CD14-positive monocyte (primary cell): ENCODE measurements at regions not wholly inside any gene's neighbourhood (a gene's known extent, or its start where the extent isn't known, plus 50 kb on each side); places are given as distances from the start of the nearest gene placed in this dataset.

Experiments used
- DNase-seq, 3 donors: peaks; one replicate each; pipeline ENCODE4 v3.0.0-alpha.2; 2011 to 2022
- H2AFZ ChIP-seq: 2 replicates; pipeline ENCODE4 v1.6.0; 2012; ENCODE audit warnings: mild to moderate bottlenecking, low read depth, low read length, inconsistent platforms; ENCODE audit not compliant: insufficient read depth, poor library complexity, severe bottlenecking
- H3K27ac ChIP-seq, 2 donors: 1 replicate in 1 of 2; 2 replicates in 1 of 2; pipeline ENCODE4 v1.5.1; 2012 to 2013; ENCODE audit warnings: low read length in 2 of 2, control low read depth in 1 of 2, inconsistent platforms in 1 of 2, low read depth in 1 of 2, mild to moderate bottlenecking in 1 of 2
- H3K27me3 ChIP-seq, 2 donors: one replicate each; pipeline versions ENCODE4 v1.6.0 to v1.6.1; 2011 to 2013; ENCODE audit warnings: low read length in 2 of 2; ENCODE audit not compliant: control insufficient read depth in 2 of 2, insufficient read depth in 2 of 2
- H3K36me3 ChIP-seq, 2 donors: replicated peaks in 1 of 2; 1 replicate in 1 of 2; 2 replicates in 1 of 2; pipeline versions ENCODE4 v1.5.1 to v1.6.1; 2012 to 2013; ENCODE audit warnings: low read length in 2 of 2, control low read depth in 1 of 2, inconsistent platforms in 1 of 2, mild to moderate bottlenecking in 1 of 2; ENCODE audit not compliant: insufficient read depth in 2 of 2, control insufficient read depth in 1 of 2
- H3K4me1 ChIP-seq, 2 donors: 1 replicate in 1 of 2; 2 replicates in 1 of 2; pipeline versions ENCODE4 v1.5.1 to v1.6.1; 2012 to 2013; ENCODE audit warnings: low read length in 2 of 2, control low read depth in 1 of 2, inconsistent platforms in 1 of 2, mild to moderate bottlenecking in 1 of 2, moderate library complexity in 1 of 2; ENCODE audit not compliant: insufficient read depth in 2 of 2, control insufficient read depth in 1 of 2
- H3K4me2 ChIP-seq: replicated peaks from 2 replicates; pipeline ENCODE3; 2012; ENCODE audit warnings: low read length, moderate library complexity, mild to moderate bottlenecking; ENCODE audit not compliant: poor library complexity, severe bottlenecking; ENCODE audit errors: extremely low read depth
- H3K4me3 ChIP-seq, 3 experiments: fragments of 200-600 bp in 1 of 3; sonication (generic) in 1 of 3; replicated peaks in 1 of 3; 1 replicate in 2 of 3; 2 replicates in 1 of 3; pipeline ENCODE4 v1.5.1; 2011 to 2013; ENCODE audit warnings: low read length in 3 of 3, mild to moderate bottlenecking in 3 of 3, control low read depth in 2 of 3, low read depth in 2 of 3, inconsistent platforms in 1 of 3, moderate library complexity in 1 of 3
- H3K79me2 ChIP-seq: 2 replicates; pipeline ENCODE4 v1.6.0; 2012; ENCODE audit warnings: mild to moderate bottlenecking, control low read depth, inconsistent platforms, low read length, moderate library complexity; ENCODE audit not compliant: insufficient read depth
- H3K9ac ChIP-seq: 2 replicates; pipeline ENCODE4 v1.6.0; 2017; ENCODE audit warnings: low read length, mild to moderate bottlenecking; ENCODE audit not compliant: insufficient read depth, poor library complexity, severe bottlenecking
- H3K9me3 ChIP-seq, 2 donors: replicated peaks in 1 of 2; 1 replicate in 1 of 2; 2 replicates in 1 of 2; pipeline versions ENCODE4 v1.5.1 to v1.6.1; 2012 to 2013; ENCODE audit warnings: low read length in 2 of 2, control low read depth in 1 of 2; ENCODE audit not compliant: control insufficient read depth in 1 of 2, insufficient read depth in 1 of 2
- H4K20me1 ChIP-seq: 2 replicates; pipeline ENCODE4 v1.6.0; 2012; ENCODE audit warnings: mild to moderate bottlenecking, low read length, control low read depth, moderate library complexity; ENCODE audit not compliant: insufficient read depth
- H3K27ac Mint-ChIP-seq, 7 donors: one replicate each; pipeline ENCODE4 v1.8.0; 2020; ENCODE audit warnings: mild to moderate bottlenecking in 7 of 7, mixed read lengths in 7 of 7, moderate library complexity in 6 of 7, inconsistent platforms in 2 of 7
- H3K27me3 Mint-ChIP-seq, 3 donors: one replicate each; pipeline ENCODE4 v1.8.0; 2021 to 2022; ENCODE audit warnings: low read depth in 3 of 3, mild to moderate bottlenecking in 3 of 3, mixed read lengths in 3 of 3, moderate library complexity in 3 of 3, inconsistent platforms in 1 of 3
- H3K36me3 Mint-ChIP-seq, 2 donors: one replicate each; pipeline ENCODE4 v1.8.0; 2020; ENCODE audit warnings: mixed read lengths in 2 of 2, inconsistent platforms in 1 of 2, mild to moderate bottlenecking in 1 of 2
- H3K4me1 Mint-ChIP-seq: one replicate; pipeline ENCODE4 v1.8.0; 2020; ENCODE audit warnings: mild to moderate bottlenecking, mixed read lengths
- H3K4me3 Mint-ChIP-seq, 2 donors: one replicate each; pipeline ENCODE4 v1.8.0; 2020; ENCODE audit warnings: mild to moderate bottlenecking in 2 of 2, mixed read lengths in 2 of 2, moderate library complexity in 1 of 2
- H3K9me3 Mint-ChIP-seq, 7 donors: one replicate each; pipeline ENCODE4 v1.8.0; 2020 to 2022; ENCODE audit warnings: mixed read lengths in 7 of 7, mild to moderate bottlenecking in 6 of 7, moderate library complexity in 6 of 7, inconsistent platforms in 2 of 7
- WGBS: methylation state at CpG from one replicate; pipeline ENCODE4 v1.1.5; 2013; ENCODE audit warnings: missing lambda C conversion rate; ENCODE audit not compliant: insufficient coverage; 5-methylcytosine and 5-hydroxymethylcytosine counted together
- intact Hi-C, 2 donors: fragments of 100-400 bp; cut with micrococcal nuclease; formaldehyde crosslinking; loops; one replicate each; pipeline versions ENCODE4 v1.15.0 to v1.15.1; 2023
- TF ChIP-seq, protein P1 (sequence below): fragments of 200-600 bp; IDR thresholded peaks from one replicate; pipeline ENCODE4 v1.8.0; 2022; ENCODE audit warnings: antibody characterized with exemption, mild to moderate bottlenecking

DNA sequence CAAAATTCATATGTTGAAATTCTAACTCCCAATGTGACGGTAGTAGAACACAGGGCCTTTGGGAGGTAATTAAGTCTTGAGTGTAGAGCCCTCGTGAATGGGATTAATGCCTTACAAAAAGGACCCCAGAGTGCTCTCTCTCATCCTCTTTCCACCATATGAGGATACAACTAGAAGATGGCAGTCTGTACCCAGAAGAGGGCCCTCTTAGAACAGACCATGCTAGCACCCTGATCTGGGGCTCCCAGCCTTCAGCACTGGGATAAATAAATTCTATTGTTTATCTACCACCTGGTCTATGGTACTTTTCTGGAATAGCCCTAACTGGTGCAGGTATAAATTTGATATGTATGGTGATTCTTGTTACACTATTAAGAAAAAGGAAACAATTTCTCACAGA, 332.3 kb downstream of the BRINP1 start:
- intact Hi-C loops = no loop called here
- Histone ChIP-seq H3K79me2 (no peaks in the 10 kb centered on the region), H3K4me1 (no peaks in the 10 kb centered on the region), H3K4me3 (no peak overlapping the region), H3K9me3 (peaks cover 0 to 6% of the 10 kb centered on the region in 2 donors), H3K27ac (no peak overlapping the region), H2AFZ (no peak overlapping the region), H4K20me1 (no peaks in the 10 kb centered on the region), H3K9ac (no peak overlapping the region), H3K36me3 (no peaks in the 10 kb centered on the region), H3K4me2 (no peak overlapping the region), H3K27me3 (no peaks in the 10 kb centered on the region)
- Mint-ChIP-seq H3K4me1 (no peaks in the 10 kb centered on the region), H3K4me3 (no peak overlapping the region), H3K36me3 (no peaks in the 10 kb centered on the region), H3K27ac (no peak overlapping the region), H3K9me3 (peaks cover 0 to 8% (median 0%) of the 10 kb centered on the region in 7 donors), H3K27me3 (peaks cover 0 to 2% (median 2%) of the 10 kb centered on the region in 3 donors)
- TF ChIP-seq, protein P1, sequence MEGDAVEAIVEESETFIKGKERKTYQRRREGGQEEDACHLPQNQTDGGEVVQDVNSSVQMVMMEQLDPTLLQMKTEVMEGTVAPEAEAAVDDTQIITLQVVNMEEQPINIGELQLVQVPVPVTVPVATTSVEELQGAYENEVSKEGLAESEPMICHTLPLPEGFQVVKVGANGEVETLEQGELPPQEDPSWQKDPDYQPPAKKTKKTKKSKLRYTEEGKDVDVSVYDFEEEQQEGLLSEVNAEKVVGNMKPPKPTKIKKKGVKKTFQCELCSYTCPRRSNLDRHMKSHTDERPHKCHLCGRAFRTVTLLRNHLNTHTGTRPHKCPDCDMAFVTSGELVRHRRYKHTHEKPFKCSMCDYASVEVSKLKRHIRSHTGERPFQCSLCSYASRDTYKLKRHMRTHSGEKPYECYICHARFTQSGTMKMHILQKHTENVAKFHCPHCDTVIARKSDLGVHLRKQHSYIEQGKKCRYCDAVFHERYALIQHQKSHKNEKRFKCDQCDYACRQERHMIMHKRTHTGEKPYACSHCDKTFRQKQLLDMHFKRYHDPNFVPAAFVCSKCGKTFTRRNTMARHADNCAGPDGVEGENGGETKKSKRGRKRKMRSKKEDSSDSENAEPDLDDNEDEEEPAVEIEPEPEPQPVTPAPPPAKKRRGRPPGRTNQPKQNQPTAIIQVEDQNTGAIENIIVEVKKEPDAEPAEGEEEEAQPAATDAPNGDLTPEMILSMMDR = no peak
- no CpG with 5 or more reads among the region's 2 CpGs for WGBS
- DNase-seq = no peak

DNA sequence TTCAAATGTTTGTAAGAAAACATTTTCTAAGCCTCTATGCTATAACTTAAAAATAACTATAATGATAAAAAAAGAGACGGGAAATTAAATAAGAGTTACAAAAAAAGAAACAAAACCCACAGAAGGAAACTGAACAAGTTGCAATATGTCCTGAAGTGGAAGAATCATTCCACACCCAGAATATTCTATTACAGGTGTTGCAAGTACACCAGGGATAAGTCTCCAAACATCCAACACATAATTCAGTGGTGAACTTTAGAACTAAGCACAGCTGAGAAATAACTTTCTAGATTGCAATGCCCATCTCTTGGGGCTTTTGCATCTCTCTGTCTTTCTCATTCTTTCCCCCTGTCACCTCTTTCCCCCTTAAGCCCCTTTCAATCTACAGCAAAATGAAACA, 325.2 kb downstream of the BRINP1 start:
- Mint-ChIP-seq H3K9me3 (peaks cover 0 to 3% (median 2%) of the 10 kb centered on the region in 7 donors), H3K36me3 (no peaks in the 10 kb centered on the region), H3K27me3 (peaks cover 0 to 2% (median 0%) of the 10 kb centered on the region in 3 donors), H3K4me3 (no peak overlapping the region), H3K4me1 (no peaks in the 10 kb centered on the region), H3K27ac (no peak overlapping the region)
- TF ChIP-seq, protein P1 = no peak
- intact Hi-C loops = no loop called here
- no CpG with 5 or more reads among the region's 1 CpG for WGBS
- DNase-seq = no peak
- no peak overlapping the region for H2AFZ ChIP-seq
- H3K9me3 ChIP-seq = peaks cover 0 to 6% of the 10 kb centered on the region in 2 donors
- H3K36me3 ChIP-seq = no peaks in the 10 kb centered on the region
- no peaks in the 10 kb centered on the region for H3K27me3 ChIP-seq
- H3K79me2 ChIP-seq = no peaks in the 10 kb centered on the region
- no peak overlapping the region for H3K9ac ChIP-seq
- H3K4me1 ChIP-seq = no peaks in the 10 kb centered on the region
- H3K4me3 ChIP-seq = no peak overlapping the region
- H3K27ac ChIP-seq = no peak overlapping the region
- no peak overlapping the region for H3K4me2 ChIP-seq
- H4K20me1 ChIP-seq = no peaks in the 10 kb centered on the region
